ENCODE measurements at regions not wholly inside any gene's neighbourhood (a gene's known extent, or its start where the extent isn't known, plus 50 kb on each side); places are given as distances from the start of the nearest gene placed in this dataset.
"Not testable (repeated sequence)": the region's sequence is repeated elsewhere in the genome, so short reads cannot be mapped to it uniquely, and the experiment has no call there.

DNA sequence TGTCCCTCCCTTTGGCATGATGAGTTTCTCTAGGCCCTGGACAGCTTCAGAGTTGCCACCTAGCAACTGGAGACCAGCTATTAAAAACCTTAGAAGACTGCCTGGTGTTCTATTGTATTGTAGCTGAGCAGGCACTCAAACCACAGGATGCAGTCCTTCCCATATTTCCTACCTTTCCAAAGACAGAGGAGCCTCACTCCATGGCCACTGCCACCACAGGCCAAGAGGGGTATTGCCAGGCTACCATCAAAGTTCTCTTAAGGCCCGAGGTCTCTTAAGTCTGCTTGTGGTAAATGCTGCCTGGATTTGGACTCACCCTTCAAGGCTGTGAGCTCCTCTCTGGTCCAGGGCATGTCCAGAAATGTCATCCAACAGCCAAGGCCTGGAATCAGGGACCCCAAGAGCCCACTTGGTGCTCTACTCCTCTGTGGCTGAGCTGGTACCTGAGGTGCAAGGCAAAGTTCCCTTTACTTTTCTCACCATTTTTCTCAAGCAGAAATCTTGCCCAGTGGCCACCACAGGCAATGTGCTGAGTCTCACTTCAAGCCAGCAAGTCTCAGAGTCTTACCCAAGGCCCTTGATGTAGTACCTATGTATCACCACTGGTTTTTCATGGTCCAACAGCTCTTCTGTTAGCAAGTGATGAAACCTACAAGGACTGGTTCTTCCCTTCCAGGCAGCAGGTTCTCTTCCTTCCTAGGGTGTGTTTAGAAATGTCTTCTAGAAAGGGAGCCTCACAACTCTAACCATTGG is 269.4 kb downstream of the AMY1C start:
- Histone ChIP-seq H3K4me3 (ENCODE audit: low read depth, low read length) (no peak overlapping the region), H3K4me1 (ENCODE audit: control insufficient read depth, insufficient read depth, low read length) (no peaks in the 10 kb centered on the region), H3K9me3 (ENCODE audit: control insufficient read depth, insufficient read depth, low read length) (no peaks in the 10 kb centered on the region), H3K9ac (ENCODE audit: low read depth, low read length) (no peak overlapping the region), H3K36me3 (ENCODE audit: control insufficient read depth, insufficient read depth, low read length) (no peaks in the 10 kb centered on the region), H3K27me3 (ENCODE audit: control insufficient read depth, insufficient read depth, low read length) (no peaks in the 10 kb centered on the region), H3K27ac (ENCODE audit: low read depth, low read length) (no peak overlapping the region)

DNA sequence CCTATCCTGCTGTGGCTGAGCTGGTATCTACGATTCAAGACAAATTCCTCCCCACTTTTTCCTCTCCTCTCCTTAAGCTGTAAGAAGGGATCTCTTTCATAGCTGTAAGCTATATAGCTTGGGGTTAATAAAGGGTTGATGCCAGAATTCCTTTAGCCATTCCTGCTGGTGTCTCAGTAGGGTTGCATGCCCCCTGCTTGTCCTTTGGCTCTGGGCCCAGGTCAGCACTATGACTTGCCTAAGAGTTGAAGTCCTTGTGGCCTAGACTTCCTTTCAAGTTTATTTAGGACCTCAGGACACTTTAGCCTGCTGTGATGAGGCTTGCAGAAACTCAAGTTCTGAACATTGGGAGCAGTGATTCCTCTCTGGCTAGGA is 270.0 kb downstream of the AMY1C start:
- no peak overlapping the region for H3K9ac ChIP-seq (ENCODE audit: low read depth, low read length)
- H3K4me3 ChIP-seq (ENCODE audit: low read depth, low read length), result no peak overlapping the region
- H3K4me1 ChIP-seq (ENCODE audit: control insufficient read depth, insufficient read depth, low read length), result no peaks in the 10 kb centered on the region
- H3K9me3 ChIP-seq (ENCODE audit: control insufficient read depth, insufficient read depth, low read length), result no peaks in the 10 kb centered on the region
- no peaks in the 10 kb centered on the region for H3K36me3 ChIP-seq (ENCODE audit: control insufficient read depth, insufficient read depth, low read length)
- H3K27me3 ChIP-seq (ENCODE audit: control insufficient read depth, insufficient read depth, low read length), result no peaks in the 10 kb centered on the region
- no peak overlapping the region for H3K27ac ChIP-seq (ENCODE audit: low read depth, low read length)

- H3K4me3 ChIP-seq (ENCODE audit: low read depth, low read length), result no peak overlapping the region
- H3K4me1 ChIP-seq (ENCODE audit: control insufficient read depth, insufficient read depth, low read length), result no peaks in the 10 kb centered on the region
- no peaks in the 10 kb centered on the region for H3K27me3 ChIP-seq (ENCODE audit: control insufficient read depth, insufficient read depth, low read length)
- no peaks in the 10 kb centered on the region for H3K9me3 ChIP-seq (ENCODE audit: control insufficient read depth, insufficient read depth, low read length)
- H3K27ac ChIP-seq (ENCODE audit: low read depth, low read length), result no peak overlapping the region
- no peaks in the 10 kb centered on the region for H3K36me3 ChIP-seq (ENCODE audit: control insufficient read depth, insufficient read depth, low read length)
- H3K9ac ChIP-seq (ENCODE audit: low read depth, low read length), result no peak overlapping the region
These were observed 278.8 kb downstream of the AMY1C start for GRCh38 chr1:104028416-104029035.

DNA sequence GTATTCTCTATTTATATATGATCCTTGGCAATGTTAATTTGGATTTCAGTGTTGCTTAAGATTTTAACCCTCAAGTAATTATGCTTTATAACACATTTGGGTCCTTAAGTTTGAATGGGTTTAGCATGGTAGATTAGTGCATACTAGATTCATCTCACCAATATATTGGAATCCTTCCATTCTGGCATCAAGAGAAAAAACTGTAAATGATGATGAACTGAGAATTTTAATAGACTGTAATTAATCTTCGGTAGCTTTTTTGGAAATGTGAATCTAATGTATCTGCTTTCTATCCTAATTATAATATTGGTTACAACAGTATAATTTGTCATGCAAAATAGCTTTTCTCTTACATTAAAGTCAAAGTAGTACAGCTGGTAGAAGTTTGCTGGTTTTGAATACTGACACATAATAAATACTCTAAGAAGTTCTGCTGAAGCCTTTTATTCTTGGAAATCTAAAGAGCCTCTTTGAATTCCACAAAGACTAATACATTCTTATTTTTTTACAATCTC is 279.8 kb downstream of the AMY1C start:
- H3K4me3 ChIP-seq (ENCODE audit: low read depth, low read length), result no peak overlapping the region
- H3K4me1 ChIP-seq (ENCODE audit: control insufficient read depth, insufficient read depth, low read length), result no peaks in the 10 kb centered on the region
- no peaks in the 10 kb centered on the region for H3K27me3 ChIP-seq (ENCODE audit: control insufficient read depth, insufficient read depth, low read length)
- H3K36me3 ChIP-seq (ENCODE audit: control insufficient read depth, insufficient read depth, low read length), result no peaks in the 10 kb centered on the region
- no peak overlapping the region for H3K9ac ChIP-seq (ENCODE audit: low read depth, low read length)
- no peak overlapping the region for H3K27ac ChIP-seq (ENCODE audit: low read depth, low read length)
- no peaks in the 10 kb centered on the region for H3K9me3 ChIP-seq (ENCODE audit: control insufficient read depth, insufficient read depth, low read length)

- no peak overlapping the region for H3K27ac ChIP-seq (ENCODE audit: low read depth, low read length)
These were observed 307.1 kb downstream of the AMY1C start for GRCh38 chr1:104056786-104057185.

GRCh38 chr1:104057219-104057898 is 307.7 kb downstream of the AMY1C start:
- H3K36me3 ChIP-seq (ENCODE audit: control insufficient read depth, insufficient read depth, low read length); H3K9ac ChIP-seq (ENCODE audit: low read depth, low read length); H3K4me3 ChIP-seq (ENCODE audit: low read depth, low read length); H3K27ac ChIP-seq (ENCODE audit: low read depth, low read length); H3K9me3 ChIP-seq (ENCODE audit: control insufficient read depth, insufficient read depth, low read length); H3K27me3 ChIP-seq (ENCODE audit: control insufficient read depth, insufficient read depth, low read length): not testable (repeated sequence)
- peaks cover 10% of the 10 kb centered on the region; the same call in 1 of the 2 replicates for H3K4me1 ChIP-seq (ENCODE audit: control insufficient read depth, insufficient read depth, low read length)

More at GRCh38 chr1:104056786-104057185, 307.1 kb downstream of the AMY1C start:
- H3K9me3 ChIP-seq (ENCODE audit: control insufficient read depth, insufficient read depth, low read length), result peaks cover 3% of the 10 kb centered on the region; the same call in 1 of the 2 replicates
- H3K36me3 ChIP-seq (ENCODE audit: control insufficient read depth, insufficient read depth, low read length), result no peaks in the 10 kb centered on the region
- no peak overlapping the region for H3K4me3 ChIP-seq (ENCODE audit: low read depth, low read length)
- no peak overlapping the region for H3K9ac ChIP-seq (ENCODE audit: low read depth, low read length)
- peaks cover 10% of the 10 kb centered on the region; the same call in 1 of the 2 replicates for H3K4me1 ChIP-seq (ENCODE audit: control insufficient read depth, insufficient read depth, low read length)
- H3K27me3 ChIP-seq (ENCODE audit: control insufficient read depth, insufficient read depth, low read length), result no peaks in the 10 kb centered on the region

GRCh38 chr1:104061637-104062036 is 311.9 kb downstream of the AMY1C start:
- not testable (repeated sequence) for H3K9ac ChIP-seq (ENCODE audit: low read depth, low read length); H3K4me3 ChIP-seq (ENCODE audit: low read depth, low read length); H3K27ac ChIP-seq (ENCODE audit: low read depth, low read length); H3K27me3 ChIP-seq (ENCODE audit: control insufficient read depth, insufficient read depth, low read length); H3K9me3 ChIP-seq (ENCODE audit: control insufficient read depth, insufficient read depth, low read length); H3K36me3 ChIP-seq (ENCODE audit: control insufficient read depth, insufficient read depth, low read length)
- peaks cover 10% of the 10 kb centered on the region; the same call in 1 of the 2 replicates for H3K4me1 ChIP-seq (ENCODE audit: control insufficient read depth, insufficient read depth, low read length)

DNA sequence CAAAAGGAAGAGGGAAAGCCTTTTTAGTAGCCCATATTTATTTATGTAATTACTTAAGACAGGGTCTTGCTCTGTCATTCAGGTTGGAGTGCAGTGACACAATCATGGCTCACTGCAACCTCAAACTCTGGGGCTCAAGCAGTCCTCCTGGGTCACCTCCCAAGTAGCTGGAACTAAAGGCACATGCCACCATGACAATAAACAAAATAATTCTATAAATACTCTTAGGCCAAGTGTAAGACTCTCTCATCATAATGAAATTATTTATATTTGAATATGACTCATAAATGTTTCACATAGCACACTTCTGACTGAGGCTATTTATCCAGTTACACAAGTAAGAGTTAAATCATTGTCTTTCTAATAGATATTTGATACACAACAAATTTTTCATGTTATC is 314.7 kb downstream of the AMY1C start:
- H3K4me3 ChIP-seq (ENCODE audit: low read depth, low read length), result no peak overlapping the region
- H3K9ac ChIP-seq (ENCODE audit: low read depth, low read length), result no peak overlapping the region
- H3K9me3 ChIP-seq (ENCODE audit: control insufficient read depth, insufficient read depth, low read length), result no peaks in the 10 kb centered on the region
- H3K27me3 ChIP-seq (ENCODE audit: control insufficient read depth, insufficient read depth, low read length), result no peaks in the 10 kb centered on the region
- no peaks in the 10 kb centered on the region for H3K36me3 ChIP-seq (ENCODE audit: control insufficient read depth, insufficient read depth, low read length)
- no peak overlapping the region for H3K27ac ChIP-seq (ENCODE audit: low read depth, low read length)
- no peaks in the 10 kb centered on the region for H3K4me1 ChIP-seq (ENCODE audit: control insufficient read depth, insufficient read depth, low read length)

GRCh38 chr1:104072915-104073371 is 323.2 kb downstream of the AMY1C start:
- Histone ChIP-seq H3K27ac (ENCODE audit: low read depth, low read length) (no peak overlapping the region), H3K9me3 (ENCODE audit: control insufficient read depth, insufficient read depth, low read length) (no peaks in the 10 kb centered on the region), H3K4me1 (ENCODE audit: control insufficient read depth, insufficient read depth, low read length) (no peaks in the 10 kb centered on the region), H3K36me3 (ENCODE audit: control insufficient read depth, insufficient read depth, low read length) (no peaks in the 10 kb centered on the region), H3K4me3 (ENCODE audit: low read depth, low read length) (no peak overlapping the region), H3K9ac (ENCODE audit: low read depth, low read length) (no peak overlapping the region), H3K27me3 (ENCODE audit: control insufficient read depth, insufficient read depth, low read length) (no peaks in the 10 kb centered on the region)

DNA sequence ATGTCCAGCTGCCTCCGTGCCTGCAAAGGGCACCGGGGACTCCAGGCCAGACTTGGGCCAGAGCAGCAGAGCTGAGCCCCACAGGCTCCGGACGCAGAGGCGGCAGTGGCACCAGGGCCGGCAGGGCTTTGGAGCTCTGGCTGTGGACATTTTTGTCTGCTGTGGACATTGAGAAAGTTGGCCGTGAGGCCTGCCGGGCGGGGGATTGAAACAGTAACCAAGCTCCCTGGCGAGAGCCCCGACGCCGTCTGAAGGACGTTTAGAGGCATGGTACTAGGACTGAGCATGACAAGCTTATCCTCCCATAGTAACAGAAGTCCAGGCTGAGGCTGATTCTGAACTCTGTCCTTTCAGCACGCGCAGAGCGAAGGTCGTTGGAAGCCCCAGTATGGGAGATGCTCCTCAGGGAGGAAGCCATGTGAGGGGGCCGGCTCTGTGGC is 323.8 kb downstream of the AMY1C start:
- Histone ChIP-seq H3K27me3 (ENCODE audit: control insufficient read depth, insufficient read depth, low read length) (no peaks in the 10 kb centered on the region), H3K9me3 (ENCODE audit: control insufficient read depth, insufficient read depth, low read length) (no peaks in the 10 kb centered on the region), H3K27ac (ENCODE audit: low read depth, low read length) (no peak overlapping the region), H3K9ac (ENCODE audit: low read depth, low read length) (no peak overlapping the region), H3K36me3 (ENCODE audit: control insufficient read depth, insufficient read depth, low read length) (no peaks in the 10 kb centered on the region), H3K4me3 (ENCODE audit: low read depth, low read length) (no peak overlapping the region), H3K4me1 (ENCODE audit: control insufficient read depth, insufficient read depth, low read length) (no peaks in the 10 kb centered on the region)

DNA sequence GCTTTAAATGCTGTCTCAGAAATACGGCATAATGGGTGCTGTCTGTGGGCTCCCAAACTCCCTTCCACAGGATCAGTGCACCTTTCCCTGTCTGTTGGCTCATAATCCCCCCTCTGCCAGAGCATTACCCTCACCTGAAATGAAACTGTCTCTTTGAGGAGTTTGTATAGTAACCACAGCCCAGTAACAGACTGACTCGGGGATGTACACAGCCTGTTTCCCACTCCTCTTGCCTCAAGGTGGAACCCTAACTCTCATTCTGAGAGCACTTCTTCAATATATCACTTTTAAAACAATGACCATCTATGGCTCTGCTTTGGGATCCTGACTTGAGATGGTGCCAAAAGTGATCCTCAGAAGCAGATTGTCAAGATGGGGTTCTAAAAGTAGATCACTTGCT is 332.5 kb downstream of the AMY1C start:
- Histone ChIP-seq H3K9me3 (ENCODE audit: control insufficient read depth, insufficient read depth, low read length) (no peaks in the 10 kb centered on the region), H3K27ac (ENCODE audit: low read depth, low read length) (no peak overlapping the region), H3K4me3 (ENCODE audit: low read depth, low read length) (no peak overlapping the region), H3K9ac (ENCODE audit: low read depth, low read length) (no peak overlapping the region), H3K36me3 (ENCODE audit: control insufficient read depth, insufficient read depth, low read length) (no peaks in the 10 kb centered on the region), H3K27me3 (ENCODE audit: control insufficient read depth, insufficient read depth, low read length) (no peaks in the 10 kb centered on the region), H3K4me1 (ENCODE audit: control insufficient read depth, insufficient read depth, low read length) (peaks cover 14% of the 10 kb centered on the region)
